Dermis blood vessel endothelial cell (primary cell): ENCODE measurements at regions not wholly inside any gene's neighbourhood (a gene's known extent, or its start where the extent isn't known, plus 50 kb on each side); places are given as distances from the start of the nearest gene placed in this dataset.

ENCODE experiments used
- DNase-seq: peaks from one replicate; pipeline ENCODE4 v3.0.0; 2010

GRCh38 chr4:188867796-188868195 is 728.6 kb downstream of the TRIML1 start:
- no peak for DNase-seq

GRCh38 chr4:188869581-188869980 is 730.3 kb downstream of the TRIML1 start:
- peak; percentile 55 for DNase-seq

- DNase-seq: no peak
Observed at GRCh38 chr4:188872809-188873208, 733.6 kb downstream of the TRIML1 start.

- DNase-seq: no peak
Observed at GRCh38 chr4:188876881-188877280, 737.6 kb downstream of the TRIML1 start.

- DNase-seq: no peak
Observed at GRCh38 chr4:188879598-188879997, 740.4 kb downstream of the TRIML1 start.

- no peak for DNase-seq
Observed at GRCh38 chr4:188887905-188888304, 748.7 kb downstream of the TRIML1 start.

- DNase-seq: no peak
Observed at GRCh38 chr4:188892837-188893236, 753.6 kb downstream of the TRIML1 start.

- DNase-seq: no peak
Observed at GRCh38 chr4:188903986-188904385, 764.7 kb downstream of the TRIML1 start.

GRCh38 chr4:188904617-188905016 is 765.4 kb downstream of the TRIML1 start:
- DNase-seq: no peak

- DNase-seq: no peak
Observed at GRCh38 chr4:188905248-188905647, 766.0 kb downstream of the TRIML1 start.

- no peak for DNase-seq
Observed at GRCh38 chr4:188911199-188911598, 772.0 kb downstream of the TRIML1 start.

GRCh38 chr4:188911707-188912106 is 772.5 kb downstream of the TRIML1 start:
- DNase-seq: no peak

- no peak for DNase-seq
Observed at GRCh38 chr4:188915175-188915574, 775.9 kb downstream of the TRIML1 start.

- DNase-seq: no peak
Observed at GRCh38 chr4:188918787-188919186, 779.5 kb downstream of the TRIML1 start.

GRCh38 chr4:188930822-188931221 is 791.6 kb downstream of the TRIML1 start:
- no peak for DNase-seq

- no peak for DNase-seq
Observed at GRCh38 chr4:188934320-188934962, 795.2 kb downstream of the TRIML1 start.

- DNase-seq: peak; percentile 90
Observed at GRCh38 chr4:188941524-188942119, 802.4 kb downstream of the TRIML1 start.

GRCh38 chr4:188942606-188943005 is 803.4 kb downstream of the TRIML1 start:
- no peak for DNase-seq

GRCh38 chr4:188949596-188949995 is 810.4 kb downstream of the TRIML1 start:
- no peak for DNase-seq

- DNase-seq: peak; percentile 61
Observed at GRCh38 chr4:188955066-188955465, 815.8 kb downstream of the TRIML1 start.

- no peak for DNase-seq
Observed at GRCh38 chr4:188956566-188956965, 817.3 kb downstream of the TRIML1 start.

GRCh38 chr4:188958346-188958745 is 819.1 kb downstream of the TRIML1 start:
- DNase-seq: no peak

GRCh38 chr4:188959424-188959823 is 820.2 kb downstream of the TRIML1 start:
- peak; percentile 33 for DNase-seq

- DNase-seq: peak; percentile 89
Observed at GRCh38 chr4:188960411-188961093, 821.3 kb downstream of the TRIML1 start.
